ENCODE measurements at regions not wholly inside any gene's neighbourhood (a gene's known extent, or its start where the extent isn't known, plus 50 kb on each side); places are given as distances from the start of the nearest gene placed in this dataset.

GRCh38 chr7:42373285-42373684 lies 136.3 kb upstream of the GLI3 start (continued):
- no peak for TF ChIP-seq YY1 (IDR thresholded peaks at IDR 0.05; ENCODE audit: extremely low read depth, insufficient replicate concordance, low read depth, low read length)
- TF ChIP-seq ZNF274 (IDR thresholded peaks at IDR 0.05; ENCODE audit: low read depth, low read length): no peak
- TF ChIP-seq MAX (IDR thresholded peaks at IDR 0.05): no peak

- Histone ChIP-seq H2AFZ (ENCODE audit: low read depth, low read length, poor library complexity, severe bottlenecking) (no peak overlapping the region), H3K9me3 (ENCODE audit: control insufficient read depth in 1 of 2, insufficient read depth in 1 of 2, low read depth in 1 of 2, low read length in 2 of 2) (peaks cover 0 to 4% of the 10 kb centered on the region in 2 experiments; a peak in 1 of 4 replicates), H3K79me2 (ENCODE audit: insufficient read depth, low read length) (no peaks in the 10 kb centered on the region), H4K20me1 (ENCODE audit: insufficient read depth) (no peaks in the 10 kb centered on the region), H3K9me2 (ENCODE audit: insufficient read depth) (no peaks in the 10 kb centered on the region), H3K36me3 (ENCODE audit: control insufficient read depth in 1 of 2, insufficient read depth in 2 of 2, low read length in 2 of 2) (no peaks in the 10 kb centered on the region), H3K9ac (ENCODE audit: low read length) (no peak overlapping the region), H3K27me3 (ENCODE audit: insufficient read depth, low read length) (no peaks in the 10 kb centered on the region), H3K4me1 (ENCODE audit: control insufficient read depth in 1 of 2, insufficient read depth in 2 of 2, low read length in 2 of 2) (no peaks in the 10 kb centered on the region), H3K27ac (ENCODE audit: low read depth, low read length) (no peak overlapping the region), H3K4me2 (ENCODE audit: low read length) (no peak overlapping the region), H3K4me3 (replicated peaks in 1 of 2; ENCODE audit: low read depth in 1 of 2, low read length in 2 of 2) (no peak overlapping the region)
- ChIA-PET RAD21 (ENCODE audit: low non-redundant PET in 1 of 2, low total read pairs in 2 of 2, uncharacterized antibody in 2 of 2, unreplicated experiment in 2 of 2) (no interaction called here), POLR2A (no interaction called here), CTCF (no interaction called here)
- TF ChIP-seq TCF7L2 (IDR thresholded peaks at IDR 0.05; ENCODE audit: borderline replicate concordance, extremely low read depth, insufficient read depth, insufficient read length): no peak
- TF ChIP-seq EGR1 (IDR thresholded peaks at IDR 0.05; ENCODE audit: low read depth): no peak
- no peak for TF ChIP-seq ELF1 (IDR thresholded peaks at IDR 0.05; ENCODE audit: borderline replicate concordance, low read depth)
- TF ChIP-seq SIN3A (IDR thresholded peaks at IDR 0.05; ENCODE audit: low read depth): no peak
- TF ChIP-seq POLR2AphosphoS5 (IDR thresholded peaks at IDR 0.05; ENCODE audit: low read depth, low read length): no peak
- TF ChIP-seq ZBTB33 (IDR thresholded peaks at IDR 0.05; ENCODE audit: extremely low read depth, insufficient replicate concordance, low read length): no peak
- TF ChIP-seq JUND (IDR thresholded peaks at IDR 0.05): no peak
- no peak for TF ChIP-seq SP1 (IDR thresholded peaks at IDR 0.05; ENCODE audit: low read depth)
- no peak for TF ChIP-seq SRF (IDR thresholded peaks at IDR 0.05; ENCODE audit: low read depth)
- no peak for TF ChIP-seq ZNF274 (IDR thresholded peaks at IDR 0.05; ENCODE audit: low read depth, low read length)
- TF ChIP-seq CBX3 (IDR thresholded peaks at IDR 0.05; ENCODE audit: low read depth): no peak
- no peak for TF ChIP-seq CEBPB (IDR thresholded peaks at IDR 0.05; ENCODE audit: low read depth)
- no peak for ATAC-seq
- BruUV-seq (replicated peaks): no TSS peak
- intact Hi-C loops (cut with micrococcal nuclease): no loop called here
- DNase-seq (ENCODE audit: low read depth, low spot score): no peak
Measured at GRCh38 chr7:42372479-42372878, 135.5 kb upstream of the GLI3 start.
